ENCODE measurements at regions not wholly inside any gene's neighbourhood (a gene's known extent, or its start where the extent isn't known, plus 50 kb on each side); places are given as distances from the start of the nearest gene placed in this dataset.

DNA sequence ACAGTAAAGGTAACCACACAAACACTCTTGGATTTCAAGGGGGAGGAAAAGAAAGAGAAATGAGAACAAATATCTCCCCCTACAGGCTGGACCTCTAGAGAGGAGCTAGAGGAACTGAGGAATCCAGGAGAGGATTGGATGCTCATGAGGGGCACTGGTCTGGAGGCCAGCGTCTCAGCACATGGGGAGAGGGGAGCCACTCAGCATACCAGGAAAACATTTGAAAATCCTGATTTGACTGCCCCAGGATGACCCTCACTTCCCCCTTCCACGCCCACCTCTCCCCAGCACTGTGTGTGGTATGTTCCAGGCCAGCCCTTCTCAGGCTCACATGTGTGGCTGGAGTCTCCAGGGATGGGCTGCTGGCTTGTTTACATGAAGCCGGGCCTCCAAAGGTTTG lies 396.8 kb upstream of the ID2 start:
- no peak for DNase-seq

DNA sequence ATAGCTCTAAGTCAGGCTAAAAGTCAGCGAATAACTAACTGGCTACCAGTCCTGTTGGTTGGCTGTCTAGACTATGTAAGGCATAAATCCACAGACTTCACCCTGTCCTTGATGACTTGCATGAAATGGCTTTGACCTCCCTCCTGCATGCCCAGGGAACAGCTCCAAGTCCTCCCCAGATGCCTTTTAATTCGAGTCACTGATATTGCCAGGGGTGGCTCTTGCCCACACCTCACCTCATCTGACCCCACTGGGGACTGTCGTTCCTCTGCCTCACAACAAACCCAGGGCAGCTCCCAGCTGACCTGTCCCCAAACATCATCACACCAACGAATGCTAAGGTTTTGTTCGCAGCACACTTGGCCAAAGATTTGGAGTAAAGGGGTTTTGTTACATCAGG lies 396.0 kb upstream of the ID2 start:
- DNase-seq: no peak

DNA sequence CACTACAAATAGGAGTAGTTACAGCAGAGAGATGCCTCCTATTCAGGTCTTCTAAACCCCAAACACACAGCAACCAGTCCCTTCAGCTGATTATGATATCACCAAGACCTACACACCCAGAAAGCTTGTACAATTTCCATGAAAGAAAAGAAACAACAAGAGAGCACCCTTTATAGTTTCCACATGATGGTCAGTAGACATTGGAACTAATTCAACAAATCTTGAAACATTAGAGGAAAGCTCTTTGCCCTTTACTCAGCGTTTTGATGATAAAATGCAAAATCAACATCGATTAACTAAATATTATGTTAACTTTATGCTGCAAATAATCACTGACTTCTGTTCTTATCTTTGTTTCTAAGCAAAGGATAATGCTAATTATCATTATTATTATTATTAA lies 393.6 kb upstream of the ID2 start:
- no peak for DNase-seq

DNA sequence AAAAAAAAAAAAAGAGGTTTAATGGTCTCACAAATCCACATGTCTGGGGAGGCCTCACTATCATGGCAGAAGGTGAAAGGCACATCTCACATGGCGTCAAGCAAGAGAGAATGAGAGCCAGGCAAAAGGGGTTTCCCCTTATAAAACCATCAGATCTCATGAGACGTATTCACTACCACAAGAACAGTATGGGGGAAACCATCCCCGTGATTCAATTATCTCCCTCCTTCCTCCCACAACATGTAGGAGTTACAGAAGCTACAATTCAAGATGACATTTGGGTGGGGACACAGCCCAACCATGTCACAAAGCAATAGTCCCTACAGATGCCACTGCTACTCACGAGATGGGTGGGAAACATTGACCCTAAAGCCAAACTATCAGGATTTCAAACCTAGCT lies 392.7 kb upstream of the ID2 start:
- DNase-seq: no peak

DNA sequence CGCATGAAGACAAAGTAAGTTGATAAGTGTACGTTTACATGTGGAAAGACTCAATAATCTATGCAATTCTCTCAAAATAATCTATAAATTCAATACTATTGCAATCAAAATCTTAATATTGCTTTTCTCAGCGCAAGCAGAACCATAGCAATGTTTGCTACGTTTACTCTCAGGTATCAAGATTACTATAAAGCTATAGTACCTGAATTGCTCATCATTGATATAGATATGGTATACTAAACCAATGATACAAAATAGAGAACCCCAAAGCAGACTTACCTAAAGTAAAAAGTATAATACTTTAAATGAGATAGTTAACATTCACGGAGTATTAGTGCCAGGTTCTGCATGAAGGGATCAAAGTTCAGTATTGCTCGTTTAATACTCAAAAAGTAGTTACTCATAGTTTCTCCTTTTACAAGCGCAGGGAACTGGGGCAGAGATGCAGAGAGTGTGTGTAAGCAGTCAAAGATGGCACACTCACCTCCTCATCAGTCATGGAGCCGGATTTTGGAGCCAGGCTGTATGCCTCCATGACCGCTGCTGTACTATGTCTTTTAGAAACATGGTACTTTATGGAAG lies 391.0 kb upstream of the ID2 start:
- DNase-seq: no peak

DNA sequence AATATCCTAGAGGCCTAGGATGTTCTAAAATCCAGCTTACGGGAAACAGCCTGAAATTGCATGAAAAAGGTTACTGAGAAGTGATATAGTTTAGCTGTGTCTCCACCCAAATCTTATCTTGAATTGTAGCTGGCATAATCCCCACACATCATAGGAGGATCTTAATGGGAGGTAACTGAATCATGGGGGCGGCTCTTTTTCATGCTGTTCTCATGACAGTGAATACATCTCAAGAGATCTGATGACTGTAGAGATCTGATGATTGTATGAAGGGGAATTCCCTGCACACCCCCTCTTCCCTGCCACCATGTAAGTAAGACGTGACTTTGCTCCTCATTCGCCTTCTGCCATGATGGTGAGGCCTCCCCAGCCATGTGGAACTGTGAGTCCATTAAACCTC lies 385.6 kb upstream of the ID2 start:
- DNase-seq: no peak

DNA sequence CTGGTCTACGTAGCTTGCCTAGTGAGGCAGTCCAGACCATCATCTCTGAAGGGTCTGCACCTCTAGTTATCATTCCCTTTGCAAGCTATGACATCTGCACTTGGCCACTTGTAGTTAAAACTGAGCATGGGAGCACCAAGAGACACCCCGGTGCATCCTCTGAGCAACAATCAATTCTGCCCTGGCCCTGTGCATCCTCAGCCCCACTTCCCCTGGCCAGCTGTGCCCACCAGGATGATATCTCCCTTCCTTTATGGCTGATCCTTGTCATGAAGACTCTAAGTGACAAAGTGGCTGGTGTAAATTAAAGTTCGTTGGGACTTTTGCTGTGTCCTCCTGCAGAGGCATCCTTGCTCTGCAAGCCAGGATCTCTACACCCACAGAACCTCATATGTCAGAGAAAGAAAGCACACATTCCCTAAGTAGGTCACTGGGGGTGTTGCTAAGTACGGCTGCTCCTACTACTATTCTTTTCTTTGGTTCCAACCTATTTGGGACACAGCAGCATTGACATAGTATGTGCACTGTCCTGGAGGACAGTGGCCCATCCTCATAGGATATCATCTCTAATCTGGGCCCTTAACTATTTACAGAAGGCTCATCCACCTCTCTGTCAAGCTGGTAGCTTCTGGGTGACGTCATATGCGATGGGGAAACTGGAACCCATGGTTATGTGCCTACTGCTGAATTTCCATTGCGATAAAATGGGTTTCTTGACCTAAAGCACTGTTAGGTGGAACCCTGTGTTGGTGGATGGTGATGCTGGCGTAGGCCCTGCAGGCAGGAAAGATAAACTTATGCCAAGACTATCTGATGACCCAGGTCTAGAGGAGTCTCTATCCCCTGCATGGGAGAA lies 384.3 kb upstream of the ID2 start:
- no peak for DNase-seq

DNA sequence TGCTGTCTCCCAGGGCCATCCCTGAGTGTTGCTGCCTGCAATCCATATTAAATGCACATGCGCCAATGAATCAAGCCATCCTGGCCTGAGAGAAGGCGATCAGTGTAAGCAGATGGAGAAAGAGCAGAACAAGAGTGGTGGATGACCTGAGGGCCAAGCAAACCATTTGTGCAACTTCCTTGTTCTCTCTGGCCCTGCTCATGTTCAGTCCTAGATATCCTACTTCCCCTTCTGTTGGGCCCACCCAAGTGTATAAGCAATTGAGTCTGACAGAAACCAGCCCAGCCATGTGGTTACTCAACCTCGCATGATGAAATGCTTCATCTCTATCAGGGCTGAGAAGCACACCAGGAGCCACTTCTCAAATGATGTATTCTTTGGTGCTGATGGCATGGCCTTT lies 383.1 kb upstream of the ID2 start:
- no peak for DNase-seq

DNA sequence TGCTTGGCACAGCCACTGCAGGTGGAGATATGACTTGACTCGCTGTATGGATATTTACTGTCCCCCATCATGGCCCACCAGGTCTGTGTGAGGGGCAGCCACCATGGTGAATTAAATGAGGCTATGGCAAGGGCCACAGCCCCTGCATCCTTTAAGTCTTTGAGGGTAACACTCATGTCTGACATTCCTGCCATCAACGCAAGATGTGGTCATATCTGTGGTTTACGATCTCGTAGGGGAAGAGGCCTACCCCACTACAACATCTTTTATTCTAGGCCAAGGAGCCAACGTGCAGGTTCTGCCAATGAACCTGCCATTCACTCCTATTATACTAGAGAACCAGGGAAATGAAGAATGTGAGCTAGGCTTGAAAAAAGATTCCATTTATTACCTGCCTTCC lies 381.6 kb upstream of the ID2 start:
- no peak for DNase-seq

DNA sequence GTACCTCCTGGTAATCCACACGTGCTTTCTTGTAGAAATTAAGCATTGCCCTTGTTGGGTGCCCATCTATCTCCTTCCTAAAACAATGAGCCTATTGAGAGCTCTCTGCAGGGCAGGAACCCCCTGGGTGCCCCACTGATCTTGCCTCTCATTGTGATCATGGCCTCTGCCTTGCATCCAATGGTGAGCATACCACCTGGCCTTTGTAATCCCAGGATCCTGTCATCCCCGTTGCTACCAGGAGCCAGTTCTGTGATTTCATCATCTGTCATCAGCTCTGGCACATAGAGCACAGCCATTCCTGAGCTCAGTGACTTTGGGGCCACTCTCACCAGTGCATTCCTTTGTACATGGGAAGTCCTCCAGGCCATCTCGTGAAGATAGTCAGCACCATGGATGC lies 381.0 kb upstream of the ID2 start:
- DNase-seq: peak; percentile 35

DNA sequence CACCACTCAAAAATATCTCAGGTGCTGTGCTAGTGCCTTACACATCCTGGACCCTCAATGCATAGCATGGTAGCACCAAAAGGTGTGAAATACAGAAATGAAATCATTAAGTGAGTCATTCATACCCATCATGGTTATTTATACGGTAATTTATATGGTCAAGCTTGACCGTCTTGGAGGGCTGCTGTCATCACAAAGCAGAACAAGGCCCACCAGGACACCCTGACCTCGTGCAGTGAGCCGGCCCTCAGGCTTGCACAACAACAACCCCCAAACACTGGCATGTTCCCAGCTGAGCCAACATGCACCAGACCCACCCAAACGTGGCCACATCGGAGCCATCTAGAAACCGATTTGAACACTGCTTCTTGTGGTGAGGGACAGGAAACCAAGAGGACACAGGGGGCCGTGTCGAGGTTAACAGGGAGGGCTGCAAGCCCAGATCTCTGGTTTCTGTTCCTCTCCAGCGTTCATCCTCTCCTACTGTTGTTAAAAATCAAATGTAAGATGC lies 378.5 kb upstream of the ID2 start:
- DNase-seq: no peak

DNA sequence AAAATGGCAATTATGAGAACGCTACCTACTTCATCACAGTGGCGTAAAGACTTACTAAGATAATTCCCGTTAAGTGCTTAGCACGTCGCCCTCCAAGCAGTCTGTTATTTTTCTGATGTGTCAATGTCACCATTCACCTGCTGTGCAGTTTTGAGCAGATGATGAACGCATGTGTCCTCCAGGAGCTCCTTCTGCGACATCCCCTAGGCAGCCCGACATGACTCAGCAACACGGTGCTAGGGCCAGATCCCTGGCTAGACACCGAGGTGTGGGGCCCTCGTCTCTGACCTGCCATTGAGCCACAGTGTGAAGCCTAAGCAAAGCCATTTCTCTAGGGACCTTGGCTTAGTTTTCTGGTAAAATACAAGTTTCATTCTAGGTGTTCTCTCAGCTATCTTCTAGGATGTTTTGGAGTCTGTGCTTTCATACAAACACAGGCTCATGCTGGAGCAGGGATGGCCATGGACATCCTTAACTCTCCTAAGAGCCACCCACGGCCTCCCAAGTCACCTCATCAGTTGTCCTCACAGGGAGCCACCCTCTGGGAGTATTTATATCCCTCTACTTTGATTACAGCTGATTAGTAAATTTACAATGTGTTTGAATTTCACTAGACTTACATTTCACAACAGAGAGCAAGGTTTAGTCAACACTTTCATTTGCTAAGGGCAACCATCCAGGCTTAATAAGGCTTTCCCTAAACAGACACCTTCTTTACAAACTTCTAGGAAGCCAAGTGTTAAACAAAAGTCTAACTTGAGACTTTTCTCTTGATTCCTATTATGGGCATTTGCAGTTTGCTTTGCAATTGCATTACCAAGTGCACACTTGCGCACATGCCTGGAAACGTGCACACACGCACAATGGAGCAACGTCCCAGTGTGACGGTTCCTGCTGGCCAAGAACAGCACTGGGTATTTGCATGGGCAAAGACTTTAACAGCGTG lies 376.8 kb upstream of the ID2 start:
- no peak for DNase-seq

DNA sequence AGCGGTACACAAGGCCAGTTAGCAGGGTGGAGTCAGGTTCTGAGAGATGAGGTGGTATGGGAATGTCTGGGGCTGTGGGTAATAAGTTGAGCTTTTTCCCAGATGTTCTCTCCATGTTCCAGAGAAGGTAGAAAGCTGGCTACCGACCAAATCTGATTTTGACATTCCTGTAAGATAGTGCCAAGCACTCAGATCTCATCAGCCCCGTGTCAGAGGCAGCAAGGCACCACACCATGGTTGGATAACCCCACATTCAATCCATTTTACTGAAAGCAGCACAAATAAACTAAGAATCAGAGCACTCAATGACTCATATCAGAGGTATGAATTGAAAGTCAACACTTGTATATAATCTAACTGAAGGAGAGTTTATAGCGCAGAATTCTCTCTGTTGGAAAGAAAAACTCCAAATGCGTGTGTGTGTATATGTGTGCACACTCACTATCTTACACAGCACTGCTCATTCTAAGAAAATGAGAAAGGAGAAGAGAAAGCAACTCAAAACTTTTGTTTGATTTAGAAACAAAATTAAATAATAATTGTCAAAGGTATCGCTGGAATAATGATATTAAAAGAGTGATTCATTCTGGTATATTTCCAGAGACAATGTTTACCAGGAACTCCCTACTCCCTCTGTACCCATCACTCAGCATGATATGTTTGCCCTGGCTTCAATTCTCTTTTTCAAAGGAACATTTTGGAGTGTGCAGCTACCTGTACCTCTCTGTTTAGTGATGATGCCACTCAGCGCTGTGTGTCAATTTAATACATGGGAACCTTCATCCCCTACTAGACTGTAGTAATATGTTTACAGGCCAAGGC lies 375.1 kb upstream of the ID2 start:
- no peak for DNase-seq

DNA sequence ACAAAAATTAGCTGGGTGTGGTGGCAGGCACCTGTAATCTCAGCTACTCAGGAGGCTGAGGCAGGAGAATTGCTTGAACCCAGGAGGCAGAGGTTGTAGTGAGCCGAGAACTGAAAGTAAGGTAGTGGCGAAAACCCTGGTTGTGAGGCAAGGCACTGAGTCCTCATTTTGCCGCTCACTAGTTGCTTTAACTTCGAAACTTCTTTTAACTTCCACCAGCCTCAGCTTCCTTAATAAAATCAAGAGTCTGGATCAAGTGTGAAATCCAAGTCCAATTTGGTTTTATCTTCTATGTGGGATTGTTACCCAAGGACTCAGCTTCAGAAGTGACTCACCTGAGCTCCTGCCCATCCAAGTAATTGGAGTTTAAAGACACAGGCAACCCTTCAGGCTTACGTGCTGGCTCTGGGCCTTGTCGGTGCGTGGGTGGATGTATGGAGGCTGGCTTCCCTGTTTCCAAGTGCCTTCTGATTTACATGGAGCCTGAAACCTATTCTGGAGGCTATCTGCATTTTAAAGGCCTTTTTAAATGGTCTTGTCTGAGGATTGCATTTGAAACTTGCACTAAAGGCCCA lies 374.2 kb upstream of the ID2 start:
- no peak for DNase-seq

DNA sequence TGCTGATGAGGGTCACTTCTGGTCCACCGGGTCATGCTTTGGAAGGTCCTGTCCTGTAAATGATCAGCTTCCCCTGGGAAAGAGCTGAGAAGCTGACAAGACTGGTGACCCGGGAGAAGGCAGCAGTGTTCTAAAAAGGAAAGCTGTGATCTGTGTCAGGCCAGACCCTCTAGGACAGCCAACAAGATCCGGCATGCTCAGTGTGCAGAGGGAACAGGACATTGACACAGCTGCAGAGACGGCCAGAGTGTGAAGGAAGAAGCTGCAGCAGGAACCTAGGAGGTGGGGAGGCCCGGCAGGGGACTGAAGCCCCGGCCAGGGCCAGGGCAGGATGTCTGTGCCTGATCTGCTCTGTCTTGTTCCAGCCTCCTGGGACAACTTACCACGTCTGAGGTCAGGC lies 372.7 kb upstream of the ID2 start:
- DNase-seq: no peak

DNA sequence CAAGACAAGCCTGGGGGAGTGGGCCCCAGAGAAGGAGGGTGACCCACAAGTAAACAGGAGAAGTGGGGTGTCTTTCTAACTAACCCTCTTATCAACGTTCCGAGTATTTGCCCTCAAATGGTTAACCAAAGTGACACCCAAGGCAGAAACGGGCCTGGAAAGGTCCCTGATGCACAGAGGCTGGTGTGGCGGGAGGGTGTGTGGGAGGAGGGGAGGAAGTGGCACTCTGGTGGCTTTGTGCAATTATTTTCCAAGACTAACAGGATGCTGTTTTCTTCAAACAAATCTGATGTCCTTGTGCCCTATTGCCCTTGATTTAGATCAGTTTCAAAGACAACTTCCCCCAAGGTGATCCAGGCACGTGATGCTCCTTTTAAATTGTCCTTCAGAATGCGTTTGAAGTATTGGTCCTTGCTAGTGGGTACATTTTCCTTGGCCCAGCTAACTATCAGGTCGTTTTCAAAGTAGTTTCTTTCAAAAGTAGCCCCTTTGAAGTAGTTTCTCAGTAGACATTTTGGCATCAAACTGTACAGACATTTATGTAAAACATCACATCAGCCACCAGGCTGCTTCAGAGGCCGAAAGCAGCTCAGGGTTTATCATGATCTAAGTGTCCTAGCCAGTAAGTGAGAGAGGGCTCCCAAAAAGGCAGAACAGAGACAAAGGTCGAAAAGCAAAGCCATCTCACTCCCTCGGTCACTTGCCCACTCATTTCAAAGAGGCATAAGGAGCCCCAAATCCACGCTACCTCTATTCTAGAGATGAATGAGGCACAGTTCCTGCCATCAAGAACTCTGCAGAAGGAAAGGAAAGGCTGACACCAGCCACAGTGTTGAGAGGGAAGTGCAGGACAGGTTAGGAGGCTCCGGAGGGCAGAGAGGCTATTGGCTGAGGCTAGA lies 371.1 kb upstream of the ID2 start:
- no peak for DNase-seq

DNA sequence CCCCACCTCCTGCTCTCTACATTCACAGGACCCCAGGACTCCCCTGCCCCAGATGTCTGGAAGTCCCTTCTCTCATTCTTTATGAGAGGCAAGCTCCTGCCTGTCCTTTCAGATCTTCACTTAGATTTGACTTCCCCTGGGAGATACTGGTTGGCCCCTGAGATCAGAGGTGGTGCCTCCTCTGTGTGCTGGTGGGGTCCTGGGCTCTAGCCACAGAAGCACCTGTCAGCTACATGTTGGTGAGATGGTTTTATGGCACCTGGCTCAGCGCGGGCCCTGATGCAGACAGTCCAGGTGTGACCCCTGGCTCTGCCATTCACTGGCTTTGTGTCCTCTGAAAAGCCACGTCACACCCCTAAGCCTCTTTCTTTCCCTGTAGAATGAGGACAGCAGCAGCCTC lies 369.6 kb upstream of the ID2 start:
- no peak for DNase-seq

DNA sequence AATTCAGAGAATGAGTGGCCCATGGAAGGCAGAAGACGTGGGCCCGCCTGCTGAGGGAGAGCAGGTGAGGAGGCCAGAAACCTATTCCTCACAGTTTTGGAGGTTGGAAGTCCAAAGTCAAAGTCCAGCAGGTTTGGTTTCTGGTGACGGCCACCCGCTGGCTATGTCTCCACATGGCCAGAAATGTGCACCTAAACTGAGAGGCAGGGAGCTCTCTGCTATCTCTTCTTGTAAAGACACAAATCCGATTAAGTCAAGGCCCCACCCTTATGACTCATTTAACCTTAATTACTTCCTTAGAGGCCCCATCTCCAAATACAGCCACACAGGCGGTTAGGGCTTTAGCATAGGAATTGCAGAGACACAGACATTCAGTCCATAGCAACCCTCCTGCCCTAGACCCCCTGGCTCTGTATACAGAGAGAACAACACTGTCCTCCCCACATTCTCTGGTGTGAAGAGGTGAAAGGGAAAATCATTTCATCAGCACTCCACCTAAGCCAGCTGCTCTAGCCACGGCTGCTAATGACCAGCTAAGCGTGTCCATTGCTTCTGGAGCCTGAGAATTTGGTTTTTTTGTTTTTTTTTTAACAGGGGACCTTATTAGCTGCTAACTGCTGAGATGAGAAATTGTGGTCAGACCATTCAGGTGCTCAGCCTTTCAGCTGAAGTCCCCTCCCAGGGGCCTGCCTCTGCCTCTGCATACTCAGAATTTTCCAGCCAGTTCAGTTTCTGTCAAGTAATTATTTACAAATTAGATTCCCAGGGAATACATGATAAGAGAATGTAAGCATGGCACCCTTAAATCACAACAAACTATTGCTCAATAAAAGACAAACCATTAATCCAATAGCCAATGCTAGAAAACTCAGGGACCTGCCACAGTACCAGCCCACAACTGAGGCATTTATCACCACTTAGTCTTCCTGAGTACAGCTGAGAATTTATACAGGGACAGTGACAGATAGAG lies 368.7 kb upstream of the ID2 start:
- DNase-seq: no peak

DNA sequence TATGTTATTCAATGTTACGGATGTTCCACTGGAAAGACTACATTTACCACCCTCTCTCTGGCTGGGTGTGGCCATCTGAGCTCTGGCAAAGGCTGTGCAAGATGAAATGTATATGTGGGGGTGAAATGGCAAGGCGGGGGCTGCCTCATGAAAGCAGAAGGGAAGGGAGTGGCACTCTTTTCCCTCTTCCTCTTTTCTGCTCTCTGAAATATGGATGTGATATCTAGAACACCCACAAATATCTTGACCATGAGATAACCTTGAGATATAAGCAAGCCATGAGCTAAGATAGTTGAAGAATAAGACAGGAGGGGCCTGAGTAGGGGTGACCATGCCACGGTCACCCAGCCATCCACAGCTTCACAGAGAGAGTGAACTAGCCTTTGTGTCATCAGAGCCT lies 367.8 kb upstream of the ID2 start:
- DNase-seq: no peak
